ENCODE measurements at regions not wholly inside any gene's neighbourhood (a gene's known extent, or its start where the extent isn't known, plus 50 kb on each side); places are given as distances from the start of the nearest gene placed in this dataset.

DNA sequence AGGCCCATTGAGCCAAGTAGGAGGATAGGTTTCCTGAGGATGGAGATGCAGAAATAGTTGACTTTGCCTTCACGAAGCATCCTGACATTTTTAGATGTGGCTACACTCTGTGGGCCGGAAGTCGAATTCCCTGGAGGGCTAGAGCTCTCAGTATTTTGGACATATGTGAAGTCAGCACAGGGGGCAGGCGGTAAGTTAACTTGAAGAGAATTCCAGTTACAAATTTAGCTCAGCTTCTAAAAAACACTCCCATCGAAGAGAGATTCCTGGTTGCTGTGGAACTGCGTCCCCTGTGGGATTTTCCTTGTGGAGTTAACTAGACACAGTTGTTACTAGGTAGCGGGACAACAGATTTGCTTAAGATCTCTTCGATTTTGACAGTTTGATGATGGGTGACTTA is 161.9 kb upstream of the RGMA start:
- TF ChIP-seq, protein P1, sequence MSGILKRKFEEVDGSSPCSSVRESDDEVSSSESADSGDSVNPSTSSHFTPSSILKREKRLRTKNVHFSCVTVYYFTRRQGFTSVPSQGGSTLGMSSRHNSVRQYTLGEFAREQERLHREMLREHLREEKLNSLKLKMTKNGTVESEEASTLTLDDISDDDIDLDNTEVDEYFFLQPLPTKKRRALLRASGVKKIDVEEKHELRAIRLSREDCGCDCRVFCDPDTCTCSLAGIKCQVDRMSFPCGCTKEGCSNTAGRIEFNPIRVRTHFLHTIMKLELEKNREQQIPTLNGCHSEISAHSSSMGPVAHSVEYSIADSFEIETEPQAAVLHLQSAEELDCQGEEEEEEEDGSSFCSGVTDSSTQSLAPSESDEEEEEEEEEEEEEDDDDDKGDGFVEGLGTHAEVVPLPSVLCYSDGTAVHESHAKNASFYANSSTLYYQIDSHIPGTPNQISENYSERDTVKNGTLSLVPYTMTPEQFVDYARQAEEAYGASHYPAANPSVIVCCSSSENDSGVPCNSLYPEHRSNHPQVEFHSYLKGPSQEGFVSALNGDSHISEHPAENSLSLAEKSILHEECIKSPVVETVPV (CRISPR knock-in tag; IDR thresholded peaks at IDR 0.05): no peak
- TF ChIP-seq, protein P2, sequence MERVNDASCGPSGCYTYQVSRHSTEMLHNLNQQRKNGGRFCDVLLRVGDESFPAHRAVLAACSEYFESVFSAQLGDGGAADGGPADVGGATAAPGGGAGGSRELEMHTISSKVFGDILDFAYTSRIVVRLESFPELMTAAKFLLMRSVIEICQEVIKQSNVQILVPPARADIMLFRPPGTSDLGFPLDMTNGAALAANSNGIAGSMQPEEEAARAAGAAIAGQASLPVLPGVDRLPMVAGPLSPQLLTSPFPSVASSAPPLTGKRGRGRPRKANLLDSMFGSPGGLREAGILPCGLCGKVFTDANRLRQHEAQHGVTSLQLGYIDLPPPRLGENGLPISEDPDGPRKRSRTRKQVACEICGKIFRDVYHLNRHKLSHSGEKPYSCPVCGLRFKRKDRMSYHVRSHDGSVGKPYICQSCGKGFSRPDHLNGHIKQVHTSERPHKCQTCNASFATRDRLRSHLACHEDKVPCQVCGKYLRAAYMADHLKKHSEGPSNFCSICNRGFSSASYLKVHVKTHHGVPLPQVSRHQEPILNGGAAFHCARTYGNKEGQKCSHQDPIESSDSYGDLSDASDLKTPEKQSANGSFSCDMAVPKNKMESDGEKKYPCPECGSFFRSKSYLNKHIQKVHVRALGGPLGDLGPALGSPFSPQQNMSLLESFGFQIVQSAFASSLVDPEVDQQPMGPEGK (CRISPR knock-in tag; IDR thresholded peaks at IDR 0.05; ENCODE audit: borderline replicate concordance): no peak
- no peak for TF ChIP-seq ISL1 (CRISPR knock-in tag; IDR thresholded peaks at IDR 0.05)
- TF ChIP-seq ZNF70 (CRISPR knock-in tag; IDR thresholded peaks at IDR 0.05): no peak
- TF ChIP-seq, protein P3, sequence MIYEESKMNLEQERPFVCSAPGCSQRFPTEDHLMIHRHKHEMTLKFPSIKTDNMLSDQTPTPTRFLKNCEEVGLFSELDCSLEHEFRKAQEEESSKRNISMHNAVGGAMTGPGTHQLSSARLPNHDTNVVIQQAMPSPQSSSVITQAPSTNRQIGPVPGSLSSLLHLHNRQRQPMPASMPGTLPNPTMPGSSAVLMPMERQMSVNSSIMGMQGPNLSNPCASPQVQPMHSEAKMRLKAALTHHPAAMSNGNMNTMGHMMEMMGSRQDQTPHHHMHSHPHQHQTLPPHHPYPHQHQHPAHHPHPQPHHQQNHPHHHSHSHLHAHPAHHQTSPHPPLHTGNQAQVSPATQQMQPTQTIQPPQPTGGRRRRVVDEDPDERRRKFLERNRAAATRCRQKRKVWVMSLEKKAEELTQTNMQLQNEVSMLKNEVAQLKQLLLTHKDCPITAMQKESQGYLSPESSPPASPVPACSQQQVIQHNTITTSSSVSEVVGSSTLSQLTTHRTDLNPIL (CRISPR knock-in tag; IDR thresholded peaks at IDR 0.05; ENCODE audit: low read depth): no peak
- TF ChIP-seq ZFP30 (CRISPR knock-in tag; IDR thresholded peaks at IDR 0.05): no peak
- no peak for TF ChIP-seq TCF4 (CRISPR knock-in tag; IDR thresholded peaks at IDR 0.05; ENCODE audit: borderline replicate concordance)
